Superior temporal gyrus (tissue), 1 donor: ENCODE measurements at regions not wholly inside any gene's neighbourhood (a gene's known extent, or its start where the extent isn't known, plus 50 kb on each side); places are given as distances from the start of the nearest gene placed in this dataset.

Experiments used
- DNase-seq: peaks from one replicate; pipeline ENCODE4 v3.0.0-alpha.2; 2016; ENCODE audit errors: extremely low spot score

DNA sequence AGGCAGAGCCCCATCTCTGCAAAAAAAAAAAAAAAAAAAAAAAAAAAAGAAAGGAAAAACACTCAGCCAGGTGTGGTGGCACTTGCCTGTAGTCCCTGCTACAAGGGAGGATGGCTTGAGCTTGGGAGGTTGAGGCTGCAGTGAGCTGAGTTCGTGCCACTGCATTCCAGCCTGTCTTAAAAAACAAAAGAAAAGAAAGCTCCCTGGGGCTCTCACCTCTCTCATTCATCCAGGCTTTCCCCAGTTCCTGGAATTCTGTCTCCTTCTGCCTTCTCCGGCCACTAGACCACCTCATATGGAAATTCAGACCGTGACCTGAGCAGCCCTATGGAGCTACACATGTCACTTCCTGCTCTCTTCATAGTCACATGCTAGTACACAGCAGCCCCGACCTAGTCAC, 101.1 kb upstream of the TAB2 start:
- DNase-seq, result no peak

DNA sequence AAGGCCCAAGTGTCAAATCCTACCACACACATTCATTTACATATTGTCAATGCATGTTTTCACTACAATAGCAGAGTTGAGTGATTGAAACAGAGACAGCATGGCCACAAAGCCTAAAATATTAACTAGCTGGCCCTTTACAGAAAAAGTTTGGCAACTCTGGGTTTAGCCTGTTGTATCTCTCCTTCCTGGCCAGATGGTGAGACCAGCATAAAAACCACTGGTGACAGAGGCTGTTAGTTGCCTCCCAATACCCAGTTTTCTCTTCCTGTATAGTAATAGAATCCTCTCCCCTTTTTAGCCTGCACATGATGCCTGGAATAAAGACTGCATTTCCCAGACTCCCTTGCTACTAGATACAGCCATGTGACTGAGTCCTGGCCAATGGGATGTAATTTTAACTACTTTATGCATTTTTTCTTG, 100.0 kb upstream of the TAB2 start:
- DNase-seq, result no peak

DNA sequence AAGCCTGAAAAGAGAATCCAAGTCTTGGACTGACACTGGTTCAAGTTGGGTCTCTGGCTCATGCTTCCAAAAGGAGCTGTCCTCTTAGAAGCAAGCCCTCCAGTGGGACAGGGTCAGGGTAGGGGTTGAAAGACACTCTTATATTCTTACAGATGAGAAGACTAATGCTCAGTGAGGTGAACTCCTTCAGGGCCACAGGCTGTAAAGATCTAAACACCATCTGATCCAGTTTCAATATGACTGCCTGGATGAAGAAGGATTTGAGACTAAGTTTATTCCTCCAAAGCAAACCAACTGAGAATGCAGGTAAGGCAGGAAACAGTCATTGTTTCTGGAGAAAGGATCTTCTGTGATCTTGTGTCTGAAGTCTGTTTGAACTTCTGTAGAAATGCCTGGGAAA, 99.0 kb upstream of the TAB2 start:
- DNase-seq, result no peak

DNA sequence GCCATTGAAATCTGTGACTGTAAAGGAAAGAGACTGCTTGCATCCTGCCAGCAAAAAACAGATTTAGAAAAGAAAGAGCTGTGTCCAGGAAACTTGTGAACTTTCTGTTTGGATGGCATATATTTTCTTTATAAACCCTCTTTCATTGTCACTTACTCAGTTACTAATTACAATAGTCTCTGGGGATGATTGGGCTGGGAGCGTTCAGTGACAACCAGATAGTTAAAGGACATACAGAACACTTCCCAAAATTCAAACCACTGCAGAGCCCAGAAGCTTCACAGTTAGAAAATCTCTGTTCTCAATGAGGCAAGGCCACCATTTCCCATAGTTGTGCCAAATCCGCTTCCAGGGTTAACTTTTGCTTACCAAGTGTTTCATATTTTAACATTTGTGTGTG, 98.6 kb upstream of the TAB2 start:
- DNase-seq, result no peak

DNA sequence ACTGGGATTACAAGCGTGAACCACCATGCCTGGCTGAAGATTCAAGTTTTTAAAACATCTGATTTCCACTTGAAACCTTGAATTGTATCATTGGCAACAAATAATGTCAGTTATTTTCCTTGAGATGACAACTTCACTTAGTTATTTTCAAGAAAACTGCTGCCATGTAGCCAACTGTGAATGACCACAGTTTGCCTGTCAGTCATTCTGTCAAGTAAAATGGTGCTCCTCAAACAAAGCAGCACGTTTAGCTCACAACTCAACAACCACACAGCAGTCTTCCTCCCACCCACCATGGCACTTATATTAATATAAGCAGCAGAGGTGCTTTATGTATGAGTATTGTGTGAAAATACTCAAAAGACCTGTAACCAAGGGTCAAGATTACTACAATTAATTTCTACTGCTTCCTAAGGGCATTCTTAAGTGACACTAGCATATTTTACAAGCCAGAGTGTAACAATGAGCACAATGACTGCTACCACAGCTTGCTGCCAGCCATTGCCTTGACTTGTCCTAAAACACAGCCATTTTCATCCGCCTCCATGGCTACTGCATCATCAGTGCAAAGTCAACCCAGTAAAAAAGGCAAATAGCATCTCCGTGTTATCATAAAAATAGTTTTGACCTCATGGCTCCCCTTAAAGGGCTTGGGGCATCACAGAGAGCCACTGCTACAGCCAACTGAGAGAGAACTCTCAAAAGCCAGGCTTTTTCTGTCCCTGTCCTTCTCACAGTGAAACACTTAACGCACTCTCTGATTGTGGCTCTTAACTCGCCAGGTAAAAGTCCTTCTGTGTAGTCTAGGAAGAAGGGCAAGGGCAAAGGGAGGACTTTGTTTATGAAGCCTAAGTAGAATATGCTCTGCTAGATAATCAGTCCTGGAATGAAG, 96.4 kb upstream of the TAB2 start:
- DNase-seq, result no peak

DNA sequence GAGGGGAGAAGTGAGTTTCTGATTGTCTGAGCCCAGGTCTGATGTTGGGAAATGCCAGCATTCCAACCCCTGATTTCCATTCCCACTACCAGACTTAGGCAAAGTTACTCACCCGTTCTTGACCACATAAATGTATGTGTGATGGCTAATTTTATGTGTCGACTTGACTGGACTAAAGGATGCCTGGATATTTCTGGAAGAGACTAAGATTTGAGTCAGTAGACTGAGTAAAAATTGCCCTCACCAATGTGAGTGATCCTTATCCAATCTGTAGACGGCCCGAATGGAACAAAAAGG, 95.8 kb upstream of the TAB2 start:
- DNase-seq, result no peak

DNA sequence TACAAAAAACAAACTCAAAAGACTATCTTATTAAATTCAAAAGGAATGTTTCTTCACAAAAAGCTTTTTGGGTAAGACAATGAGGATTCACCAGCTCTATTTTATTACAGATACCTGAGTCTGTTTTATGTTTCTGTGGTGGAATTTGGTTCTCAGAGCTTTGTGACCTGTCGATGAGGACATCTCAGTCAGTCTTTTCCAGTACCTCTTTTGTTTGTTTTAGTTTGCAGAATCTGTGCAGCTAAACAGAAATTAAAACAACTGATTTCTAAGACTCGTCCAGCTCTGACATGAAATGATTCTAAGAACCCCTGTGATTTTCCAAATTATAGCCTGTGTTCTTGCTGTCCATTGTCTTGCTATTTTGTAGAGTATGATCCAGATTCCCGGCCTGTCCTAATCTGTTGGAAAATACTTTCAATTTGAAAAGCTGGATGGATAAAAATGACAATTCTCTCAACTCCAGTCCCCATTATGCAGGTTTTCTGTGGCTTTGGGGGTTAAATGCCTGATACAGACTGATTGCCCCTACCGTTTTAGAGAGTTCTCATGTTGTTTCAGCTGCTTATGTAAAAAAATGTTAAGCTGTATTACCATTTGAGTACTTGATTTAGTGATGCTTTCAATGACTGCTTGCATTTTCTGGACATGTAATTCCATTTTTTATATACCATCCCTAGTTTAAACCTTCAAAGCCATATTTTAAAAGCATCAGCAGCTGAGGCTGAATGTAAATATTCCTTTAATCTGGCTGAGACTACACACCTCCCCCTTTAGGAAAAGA, 94.2 kb upstream of the TAB2 start:
- no peak for DNase-seq

DNA sequence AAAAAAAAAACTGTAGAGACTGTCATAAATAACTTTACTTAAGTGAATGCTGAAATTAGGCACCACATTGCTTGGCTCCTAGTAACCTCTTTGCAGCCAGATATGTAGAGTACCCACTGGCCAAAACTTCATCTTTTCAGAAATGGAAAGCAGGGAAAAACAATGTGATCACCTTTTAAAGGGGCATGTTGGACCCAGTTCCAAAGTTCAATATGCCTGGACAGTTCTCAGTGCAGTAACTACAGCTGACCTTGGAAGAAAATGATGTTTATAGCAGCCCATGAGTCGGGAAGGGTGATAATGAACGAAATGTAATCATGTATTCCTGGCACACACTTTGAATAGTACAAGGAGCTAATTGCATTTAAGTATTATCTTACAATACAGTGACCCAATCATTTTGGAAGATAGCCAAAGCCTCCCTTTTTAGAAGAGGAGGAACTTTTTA, 93.6 kb upstream of the TAB2 start:
- DNase-seq, result no peak

DNA sequence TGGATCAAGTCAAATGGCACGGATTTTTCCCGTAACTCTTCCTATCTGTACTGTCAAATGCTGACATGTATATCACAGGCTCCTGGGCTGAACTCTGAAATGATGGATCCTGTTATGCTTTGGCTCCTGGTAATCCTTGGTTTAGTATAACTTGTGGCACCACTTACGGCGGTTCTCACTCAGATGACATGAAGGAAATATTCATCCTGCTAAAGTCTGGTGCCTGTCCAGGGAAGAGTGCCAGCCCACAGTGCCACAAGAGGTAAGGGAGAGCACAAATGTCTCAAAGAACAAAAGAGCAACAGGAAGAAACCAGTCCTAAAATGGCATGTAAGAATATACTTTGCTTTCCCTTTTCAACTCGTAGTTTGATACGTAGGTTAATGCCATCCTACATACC, 93.1 kb upstream of the TAB2 start:
- no peak for DNase-seq

DNA sequence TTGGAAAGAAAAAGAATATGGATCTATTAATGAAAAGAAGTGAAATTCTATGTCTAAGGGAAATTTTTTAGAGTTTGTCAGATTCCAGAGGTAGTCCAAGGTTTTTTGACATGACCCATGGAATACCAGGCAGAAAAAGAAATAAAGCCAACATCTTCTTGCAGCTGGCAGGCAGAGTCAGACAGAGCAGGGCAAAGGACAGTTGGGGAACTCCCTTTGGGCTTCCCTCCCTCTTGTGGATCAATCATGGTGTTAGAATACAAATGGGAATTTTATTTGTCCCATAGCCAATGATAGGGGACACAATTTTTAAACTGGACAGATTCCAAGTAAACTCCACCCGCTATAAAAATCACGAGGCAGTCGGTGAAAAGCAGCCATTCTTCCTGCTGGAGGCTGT, 92.1 kb upstream of the TAB2 start:
- DNase-seq, result no peak

DNA sequence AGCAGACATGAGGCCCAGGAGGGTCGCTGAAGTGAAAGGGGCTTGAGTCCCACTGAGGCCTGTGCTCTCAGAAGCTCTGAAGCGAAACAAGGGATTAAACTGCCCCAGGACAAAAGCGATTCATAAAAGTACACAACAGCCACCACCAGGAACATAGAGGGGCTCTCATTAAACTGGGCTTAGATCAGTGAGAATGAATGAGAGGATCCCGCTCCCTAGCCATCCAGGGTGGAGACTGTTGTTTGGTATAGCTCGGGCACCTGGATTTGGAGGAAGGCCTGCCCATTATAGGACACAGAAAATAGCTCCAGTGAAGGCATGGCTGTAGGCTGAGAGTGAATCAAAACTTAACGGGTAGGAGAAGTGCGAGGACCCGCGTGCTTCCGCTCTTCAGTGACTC, 91.6 kb upstream of the TAB2 start:
- DNase-seq, result no peak

DNA sequence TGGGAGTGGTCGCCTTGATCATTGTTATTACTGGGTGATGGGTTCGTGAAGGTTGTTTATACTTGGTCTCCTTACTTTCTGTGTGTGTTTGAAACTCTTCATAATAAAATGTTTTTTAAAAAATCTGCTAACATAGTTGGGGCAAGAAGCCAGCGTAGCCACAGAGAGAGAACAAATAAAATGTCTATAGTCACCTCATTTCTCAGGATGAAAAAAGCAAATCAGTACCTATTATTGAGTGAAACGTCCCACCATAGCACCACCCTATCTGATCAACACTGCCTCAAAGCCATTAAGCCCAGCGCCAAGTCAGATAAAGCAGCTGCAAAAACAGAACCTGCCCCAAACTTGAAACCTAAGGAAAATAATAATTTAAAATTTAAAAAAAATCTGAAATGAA, 89.7 kb upstream of the TAB2 start:
- DNase-seq, result no peak

DNA sequence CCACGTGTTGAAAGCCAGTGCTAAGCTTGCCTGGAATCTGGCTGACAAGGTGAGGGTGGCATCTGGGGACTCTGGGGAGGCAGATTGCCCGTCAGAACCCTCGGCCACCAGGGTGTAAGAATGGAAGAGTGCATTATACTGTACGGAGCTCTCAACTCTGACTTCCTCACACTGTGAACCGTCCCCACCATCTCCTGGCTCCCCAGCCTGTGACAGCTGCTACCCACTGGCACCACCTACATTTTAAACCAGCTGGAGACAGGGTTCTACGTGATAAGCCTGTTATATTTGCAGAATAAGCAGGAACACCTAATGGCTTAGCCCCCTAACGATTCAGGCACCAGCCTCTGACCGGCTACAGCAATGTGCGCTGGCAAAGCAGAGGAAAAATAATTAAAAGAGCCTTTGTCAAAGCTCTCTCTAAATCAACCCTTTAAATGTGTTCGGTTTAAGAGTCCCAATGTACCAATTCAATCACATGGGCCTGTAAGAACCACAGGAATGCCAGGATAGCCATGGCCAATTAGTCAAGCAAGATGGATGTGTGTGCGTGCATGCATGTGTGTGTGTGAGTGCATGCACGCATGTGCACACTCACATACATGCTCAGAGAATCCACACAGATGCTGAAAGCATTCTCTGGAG, 89.1 kb upstream of the TAB2 start:
- DNase-seq, result no peak

DNA sequence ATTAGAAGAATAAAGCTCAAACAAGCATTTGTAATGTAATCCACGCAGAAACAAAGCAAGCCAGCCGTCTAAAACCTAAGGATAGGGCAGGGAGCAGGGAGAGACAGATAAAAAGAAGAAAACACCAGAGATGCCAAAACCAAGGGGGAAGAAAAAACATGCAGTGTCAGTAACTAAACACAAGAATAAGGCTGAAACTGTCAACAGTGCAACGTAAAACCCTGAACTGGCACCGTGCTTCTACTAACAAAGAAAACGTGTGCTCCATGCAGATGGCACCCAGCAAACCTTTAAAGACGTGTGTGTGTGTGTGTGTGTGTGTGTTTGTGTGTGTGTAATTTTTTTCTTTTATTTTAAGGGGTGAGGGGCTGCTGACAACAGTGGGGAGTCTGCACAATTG, 88.4 kb upstream of the TAB2 start:
- DNase-seq, result no peak

DNA sequence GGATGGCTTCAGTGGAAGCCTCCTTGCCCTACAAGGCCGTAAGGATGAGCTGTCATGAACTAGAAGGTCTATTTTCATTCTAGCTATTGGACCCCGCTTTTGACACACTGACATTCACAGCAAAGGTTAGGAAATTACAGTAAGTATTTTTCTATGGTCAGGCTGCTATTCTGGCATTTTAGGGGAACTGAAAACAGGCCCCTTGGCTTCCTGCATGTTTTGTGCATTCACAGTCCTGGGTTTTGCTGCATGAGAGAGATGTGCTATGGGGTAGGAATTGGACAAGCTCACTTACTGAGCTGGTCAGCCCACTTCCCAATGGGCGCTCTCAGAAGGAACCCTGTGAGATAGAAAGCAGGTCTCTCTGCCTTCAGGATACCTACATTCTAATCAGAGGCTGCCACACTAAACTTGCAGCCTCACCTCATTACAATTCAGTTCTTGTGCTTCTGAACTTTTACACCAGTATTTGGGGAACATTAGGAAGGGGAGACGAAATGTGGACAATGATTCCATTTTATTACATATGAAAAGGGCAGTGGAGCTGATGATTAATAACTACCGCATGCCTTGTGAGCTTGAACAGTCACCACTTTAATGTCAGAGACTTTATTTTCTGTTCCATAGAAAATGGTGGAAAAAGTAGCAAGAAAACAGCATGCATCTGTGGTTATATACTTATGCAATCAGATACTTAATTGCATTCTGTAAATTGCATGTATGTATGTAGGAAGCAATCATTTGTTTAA, 86.6 kb upstream of the TAB2 start:
- no peak for DNase-seq

DNA sequence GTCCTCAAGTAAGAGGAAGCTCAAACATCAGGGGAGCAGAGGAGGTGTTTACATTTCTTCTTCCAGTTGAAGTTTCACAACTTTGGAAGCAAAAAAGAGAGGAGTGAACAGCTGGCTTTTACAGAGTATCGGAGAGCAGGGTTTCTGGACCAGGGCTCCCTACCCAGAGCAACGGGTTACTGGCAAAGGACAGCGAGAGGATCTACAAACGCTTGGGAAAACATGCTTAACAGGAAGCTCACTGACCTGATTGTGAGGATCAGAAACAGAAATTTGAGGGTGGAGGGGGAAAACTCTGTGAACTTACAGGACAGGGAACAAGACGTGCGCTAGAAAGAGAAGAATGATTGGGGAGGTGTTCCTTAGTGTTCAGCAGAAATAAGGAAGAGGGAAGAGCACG, 85.7 kb upstream of the TAB2 start:
- no peak for DNase-seq

DNA sequence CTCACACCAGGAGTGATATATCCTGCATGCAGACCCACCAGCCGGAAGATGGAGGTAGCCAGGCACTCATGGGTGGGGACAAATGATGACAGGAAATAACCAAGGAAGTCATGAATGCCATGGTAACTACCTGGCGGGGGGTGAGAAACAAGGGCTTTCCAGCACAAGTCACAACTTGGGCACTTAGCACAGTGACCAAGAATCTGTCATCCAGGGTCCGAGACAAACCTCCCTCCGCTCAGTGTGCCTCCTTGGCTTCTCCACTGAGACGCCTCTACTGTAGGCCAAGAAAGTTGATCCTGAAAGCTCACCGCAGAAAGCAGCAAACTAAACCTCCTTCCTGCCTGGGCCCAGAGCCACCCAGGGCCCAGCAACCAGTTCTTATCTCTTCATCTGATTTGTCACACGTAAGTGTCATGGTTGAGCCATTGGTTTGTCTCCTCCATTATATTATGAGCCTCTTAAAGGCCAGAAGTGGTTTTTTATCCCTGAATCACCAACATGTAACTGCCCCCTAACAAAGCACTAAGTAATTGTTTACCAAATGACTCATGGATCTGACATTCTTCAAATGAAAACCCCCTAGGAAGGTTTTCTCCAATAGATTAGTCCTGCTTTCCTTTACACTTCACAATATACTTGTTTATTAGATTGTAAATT, 84.3 kb upstream of the TAB2 start:
- no peak for DNase-seq

DNA sequence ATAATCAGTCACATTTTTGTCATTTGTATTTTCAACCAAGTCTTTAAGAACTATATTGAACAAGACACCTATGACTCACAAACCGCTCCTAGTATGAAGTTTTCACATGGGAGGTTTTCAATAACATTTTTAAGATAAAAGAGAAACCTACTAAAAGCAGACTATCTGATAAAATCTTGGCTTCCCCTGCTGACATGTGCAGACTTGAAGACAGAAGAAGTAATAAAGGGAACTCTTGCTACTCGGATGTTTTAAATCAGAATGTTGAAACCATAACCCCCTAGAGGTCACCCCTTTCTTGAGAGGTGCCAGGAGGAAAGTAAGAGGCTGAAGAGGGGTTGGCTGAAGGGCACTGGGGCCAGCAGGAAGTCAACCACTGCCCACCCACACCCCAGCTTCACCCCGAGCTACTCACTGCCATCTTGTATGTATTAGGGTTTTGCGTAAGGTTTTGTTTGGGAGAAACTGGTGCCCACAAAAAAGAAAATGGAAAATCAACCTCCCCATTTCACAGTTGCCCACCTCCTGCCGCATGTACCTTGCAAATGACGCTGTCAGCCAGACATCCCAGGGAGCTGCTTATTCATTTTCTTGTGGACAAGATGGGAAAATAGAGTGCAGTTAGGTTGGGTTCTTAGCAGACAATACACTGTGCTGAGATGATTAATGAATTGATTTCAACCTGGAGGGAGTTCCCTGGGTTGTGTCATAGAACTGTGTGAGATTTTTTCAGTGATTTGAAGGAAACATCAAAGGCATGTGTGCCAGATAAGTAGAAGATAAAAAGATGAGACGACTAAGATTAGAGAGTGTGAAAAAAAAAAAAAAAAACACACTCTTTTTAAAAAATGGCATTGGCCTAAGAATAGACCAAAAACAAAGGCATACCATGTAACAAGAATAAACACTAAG, 83.2 kb upstream of the TAB2 start:
- DNase-seq, result no peak

DNA sequence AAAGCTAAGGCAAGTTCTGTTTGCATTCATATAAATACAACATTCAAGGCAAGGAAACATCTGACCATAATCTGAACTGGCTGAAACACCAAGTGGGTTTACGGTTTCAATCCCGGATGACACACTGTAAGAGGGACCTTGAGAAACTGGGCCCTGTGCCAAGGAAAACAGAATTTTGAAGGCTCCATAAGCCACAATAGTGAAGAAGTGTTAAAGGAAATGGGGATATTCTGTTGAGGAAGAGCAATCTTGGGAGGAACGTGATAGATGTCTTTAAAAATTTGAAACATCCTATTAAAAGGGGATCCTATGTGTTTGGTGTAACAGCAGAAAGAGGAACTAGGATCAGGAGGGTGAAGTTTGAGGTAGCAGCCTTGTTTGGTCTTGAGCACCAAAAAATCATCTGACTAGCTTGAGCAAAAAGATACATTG, 82.4 kb upstream of the TAB2 start:
- no peak for DNase-seq

DNA sequence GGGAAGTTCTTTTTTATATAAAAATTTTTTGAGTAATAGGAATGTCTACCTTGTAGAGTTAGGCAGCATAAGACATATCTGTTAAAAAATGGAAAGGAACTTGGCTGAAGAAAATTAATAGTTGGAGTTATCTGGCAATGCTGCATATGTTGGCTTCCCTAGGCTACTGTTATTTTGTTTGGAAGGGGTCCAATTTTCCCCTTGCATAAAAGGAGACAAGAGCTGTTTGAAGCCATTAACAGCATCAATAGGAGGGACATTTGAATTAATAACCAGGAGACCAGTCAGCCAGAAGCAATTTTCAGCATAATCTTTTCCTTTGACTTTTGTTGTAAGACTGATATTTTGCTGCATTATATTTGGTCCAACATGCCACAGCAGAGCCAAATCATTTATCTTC, 80.9 kb upstream of the TAB2 start:
- DNase-seq, result no peak
